AG04450 (cell line): ENCODE measurements at regions not wholly inside any gene's neighbourhood (a gene's known extent, or its start where the extent isn't known, plus 50 kb on each side); places are given as distances from the start of the nearest gene placed in this dataset.

Experiments used
- CTCF ChIA-PET: fragments of 300-600, 350-600 bp; formaldehyde crosslinking; extraction: SDS; loops from one replicate; lab custom pipeline; 2022; ENCODE audit warnings: antibody characterized with exemption, inconsistent platforms; lab: Charles Lee
- POLR2A ChIA-PET: fragments of 350-600 bp; formaldehyde crosslinking; extraction: SDS; loops from one replicate; lab custom pipeline; 2021; ENCODE audit warnings: antibody characterized with exemption, inconsistent platforms; lab: Yijun Ruan, JAX
- DNase-seq: peaks from one replicate; pipeline ENCODE4 v3.0.0-alpha.2; 2011; ENCODE audit warnings: low read depth, low spot score
- H3K27ac ChIP-seq: one replicate; pipeline ENCODE4 v1.5.1; 2012; ENCODE audit warnings: low read depth, low read length, control low read depth
- H3K27me3 ChIP-seq: one replicate; pipeline ENCODE4 v1.6.0; 2012; ENCODE audit warnings: low read length; ENCODE audit not compliant: control insufficient read depth, insufficient read depth
- H3K4me3 ChIP-seq: 2 replicates; pipeline ENCODE4 v1.5.1; 2011; ENCODE audit warnings: mild to moderate bottlenecking, low read depth, low read length, control low read depth
- H3K9me3 ChIP-seq: 2 replicates; pipeline ENCODE4 v1.5.1; 2012; ENCODE audit warnings: low read length; ENCODE audit not compliant: control insufficient read depth, insufficient read depth
- CTCF ChIP-seq: IDR thresholded peaks from 2 replicates; pipeline ENCODE4 v1.5.1; 2011; ENCODE audit warnings: low read depth, low read length, control low read depth, inconsistent platforms

- Histone ChIP-seq H3K9me3 (no peaks in the 10 kb centered on the region), H3K27ac (no peak overlapping the region), H3K27me3 (no peaks in the 10 kb centered on the region), H3K4me3 (no peak overlapping the region)
- POLR2A ChIA-PET: no interaction called here
- TF ChIP-seq CTCF: no peak
- DNase-seq: no peak
- CTCF ChIA-PET: no interaction called here
Observed at GRCh38 chr5:87627363-87627762, 214.6 kb upstream of the CCNH start.

GRCh38 chr5:87608385-87608784 is 195.7 kb upstream of the CCNH start:
- ChIA-PET POLR2A (no interaction called here), CTCF (no interaction called here)
- H3K27me3 ChIP-seq: no peaks in the 10 kb centered on the region

GRCh38 chr5:87605663-87606062 is 192.9 kb upstream of the CCNH start:
- Histone ChIP-seq H3K9me3 (no peaks in the 10 kb centered on the region), H3K4me3 (no peak overlapping the region), H3K27ac (no peak overlapping the region), H3K27me3 (no peaks in the 10 kb centered on the region)
- TF ChIP-seq CTCF: no peak
- CTCF ChIA-PET: no interaction called here
- DNase-seq: no peak
- POLR2A ChIA-PET: no interaction called here

More at GRCh38 chr5:87608385-87608784, 195.7 kb upstream of the CCNH start:
- no peak for TF ChIP-seq CTCF
- no peak overlapping the region for H3K4me3 ChIP-seq
- no peak for DNase-seq
- H3K9me3 ChIP-seq: no peaks in the 10 kb centered on the region
- no peak overlapping the region for H3K27ac ChIP-seq

- TF ChIP-seq CTCF: no peak
Observed at GRCh38 chr5:87599778-87600177, 187.0 kb upstream of the CCNH start.

GRCh38 chr5:87598460-87598859 is 185.7 kb upstream of the CCNH start:
- Histone ChIP-seq H3K9me3 (no peaks in the 10 kb centered on the region; the same call in 1 of the 2 replicates), H3K27ac (no peak overlapping the region), H3K4me3 (no peak overlapping the region), H3K27me3 (no peaks in the 10 kb centered on the region)
- TF ChIP-seq CTCF: no peak
- DNase-seq: no peak
- POLR2A ChIA-PET: no interaction called here
- CTCF ChIA-PET: no interaction called here

More at GRCh38 chr5:87599778-87600177, 187.0 kb upstream of the CCNH start:
- Histone ChIP-seq H3K9me3 (no peaks in the 10 kb centered on the region; the same call in 1 of the 2 replicates), H3K4me3 (no peak overlapping the region), H3K27me3 (no peaks in the 10 kb centered on the region), H3K27ac (no peak overlapping the region)
- DNase-seq: no peak
- POLR2A ChIA-PET: no interaction called here
- CTCF ChIA-PET: no interaction called here
